GM20000 (cell line): ENCODE measurements at regions not wholly inside any gene's neighbourhood (a gene's known extent, or its start where the extent isn't known, plus 50 kb on each side); places are given as distances from the start of the nearest gene placed in this dataset.

Source experiments
- DNase-seq: peaks from one replicate; pipeline ENCODE4 v3.0.0; 2012; ENCODE audit warnings: low spot score
- TF ChIP-seq, protein P1 (sequence below): IDR thresholded peaks from 2 replicates; pipeline ENCODE4 v1.5.1; 2012; ENCODE audit warnings: mild to moderate bottlenecking, control low read depth; ENCODE audit errors: extremely low read depth, missing control alignments

DNA sequence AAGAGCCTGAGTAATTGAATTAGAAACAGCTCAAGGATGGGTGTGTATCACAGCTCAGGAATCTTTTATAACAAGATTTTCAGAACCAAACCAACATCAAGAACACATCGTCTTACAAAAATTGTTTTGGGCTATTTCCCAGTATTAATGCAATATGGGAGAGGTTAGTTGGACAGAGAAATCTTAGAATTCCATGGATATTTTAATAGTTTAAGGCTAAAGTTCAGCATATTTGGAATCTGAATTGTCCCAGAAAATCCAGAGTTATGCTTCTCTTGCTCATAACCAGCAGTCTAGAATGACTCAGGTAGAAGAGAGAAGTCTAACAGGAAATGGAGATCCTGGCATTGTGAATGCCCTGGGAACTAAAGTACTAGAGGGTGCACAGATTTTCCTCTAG is 74.6 kb downstream of the ADM start:
- no peak for DNase-seq
- TF ChIP-seq, protein P1, sequence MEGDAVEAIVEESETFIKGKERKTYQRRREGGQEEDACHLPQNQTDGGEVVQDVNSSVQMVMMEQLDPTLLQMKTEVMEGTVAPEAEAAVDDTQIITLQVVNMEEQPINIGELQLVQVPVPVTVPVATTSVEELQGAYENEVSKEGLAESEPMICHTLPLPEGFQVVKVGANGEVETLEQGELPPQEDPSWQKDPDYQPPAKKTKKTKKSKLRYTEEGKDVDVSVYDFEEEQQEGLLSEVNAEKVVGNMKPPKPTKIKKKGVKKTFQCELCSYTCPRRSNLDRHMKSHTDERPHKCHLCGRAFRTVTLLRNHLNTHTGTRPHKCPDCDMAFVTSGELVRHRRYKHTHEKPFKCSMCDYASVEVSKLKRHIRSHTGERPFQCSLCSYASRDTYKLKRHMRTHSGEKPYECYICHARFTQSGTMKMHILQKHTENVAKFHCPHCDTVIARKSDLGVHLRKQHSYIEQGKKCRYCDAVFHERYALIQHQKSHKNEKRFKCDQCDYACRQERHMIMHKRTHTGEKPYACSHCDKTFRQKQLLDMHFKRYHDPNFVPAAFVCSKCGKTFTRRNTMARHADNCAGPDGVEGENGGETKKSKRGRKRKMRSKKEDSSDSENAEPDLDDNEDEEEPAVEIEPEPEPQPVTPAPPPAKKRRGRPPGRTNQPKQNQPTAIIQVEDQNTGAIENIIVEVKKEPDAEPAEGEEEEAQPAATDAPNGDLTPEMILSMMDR = no peak

DNA sequence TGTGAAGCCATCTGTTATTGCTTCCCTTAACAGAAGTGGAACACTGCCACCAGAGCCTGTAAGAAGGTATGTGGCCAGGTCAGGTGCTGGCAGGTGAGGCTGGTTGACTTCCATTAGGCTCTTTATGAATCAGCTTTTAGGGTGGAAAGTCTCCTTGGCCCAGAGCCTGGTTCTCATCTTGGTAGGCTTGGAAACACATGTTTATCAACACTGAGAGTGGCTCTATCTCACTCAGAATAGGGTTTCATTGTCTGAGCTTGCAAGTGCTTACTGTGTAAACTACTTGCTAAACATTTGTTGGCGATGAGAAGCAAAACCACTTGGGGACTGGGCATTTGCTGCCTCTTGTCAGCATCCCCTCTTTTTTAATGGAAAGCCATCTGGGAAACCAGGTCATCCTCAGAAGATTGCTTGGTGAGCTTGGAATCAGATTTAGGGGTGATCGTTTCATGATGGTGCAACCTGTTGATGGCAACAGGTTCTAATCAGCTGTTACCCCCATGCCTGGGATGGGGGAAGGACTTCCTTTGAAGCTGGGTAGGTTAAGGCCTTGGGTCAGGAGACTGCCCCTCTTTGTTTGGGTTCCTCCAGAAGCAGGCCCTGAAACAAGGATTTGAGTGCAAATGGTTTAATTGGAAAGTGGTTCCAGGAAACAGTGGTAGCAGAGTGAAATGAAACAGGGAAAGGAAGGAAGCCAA is 75.0 kb upstream of the AMPD3 start:
- TF ChIP-seq, protein P1 = no peak
- DNase-seq = no peak

DNA sequence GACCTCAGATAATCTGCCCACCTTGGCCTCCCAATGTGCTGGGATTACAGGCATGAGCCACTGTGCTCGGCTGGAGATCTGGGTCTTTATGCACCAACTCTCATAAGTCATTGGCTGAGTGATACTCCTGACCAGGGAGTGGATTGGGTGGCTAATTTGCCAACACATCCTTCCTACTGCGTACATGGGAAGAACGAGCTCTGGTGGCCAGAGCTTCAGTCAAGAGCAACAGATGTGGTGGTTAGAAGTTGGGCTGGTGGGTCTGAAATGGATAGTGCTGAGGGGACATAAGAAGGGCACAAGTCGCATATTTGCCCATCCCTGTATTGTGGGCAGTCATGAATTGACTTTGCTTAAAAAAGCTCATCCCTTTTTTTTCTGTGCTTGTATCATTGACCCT is 74.1 kb upstream of the AMPD3 start:
- TF ChIP-seq, protein P1 = no peak
- no peak for DNase-seq

DNA sequence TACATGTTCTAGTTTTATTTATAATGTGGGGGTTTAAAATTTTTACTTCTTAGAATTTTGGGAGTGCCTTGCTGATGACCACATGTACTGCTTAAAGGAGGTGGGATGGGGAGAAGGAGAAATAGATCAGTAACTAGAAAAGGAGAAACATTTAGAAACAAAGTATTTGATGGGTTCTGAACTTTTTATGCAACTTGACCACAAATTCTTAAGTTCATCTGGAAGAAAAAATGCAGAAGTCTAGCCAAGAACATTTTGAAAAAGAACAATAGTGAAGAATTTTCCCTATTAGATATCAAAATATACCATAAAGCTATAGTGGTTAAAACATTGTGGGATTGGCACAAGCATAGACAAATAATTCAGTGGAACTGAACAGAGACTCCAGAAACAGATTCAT is 73.3 kb upstream of the AMPD3 start:
- TF ChIP-seq, protein P1 = no peak
- no peak for DNase-seq

DNA sequence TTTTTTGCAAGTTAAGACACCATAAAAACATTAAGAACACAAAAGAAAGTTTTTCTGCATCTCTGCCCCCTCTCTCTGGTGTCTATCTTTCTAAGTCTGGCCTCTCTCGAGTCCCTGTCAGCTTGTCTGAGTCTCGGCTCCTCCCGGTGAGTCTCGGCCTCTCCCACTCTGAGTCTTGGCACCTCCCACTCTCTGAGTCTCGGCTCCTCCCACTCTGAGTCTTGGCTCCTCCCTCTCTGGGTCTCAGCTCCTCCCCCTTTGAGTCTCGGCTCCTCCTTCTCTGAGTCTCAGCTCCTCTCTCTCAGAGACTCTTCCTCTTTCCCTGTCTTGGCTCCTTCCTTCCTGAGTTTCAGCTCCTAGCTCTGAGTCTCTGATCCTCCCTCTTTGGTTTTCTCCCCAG is 72.5 kb upstream of the AMPD3 start:
- DNase-seq = no peak
- TF ChIP-seq, protein P1 = no peak

DNA sequence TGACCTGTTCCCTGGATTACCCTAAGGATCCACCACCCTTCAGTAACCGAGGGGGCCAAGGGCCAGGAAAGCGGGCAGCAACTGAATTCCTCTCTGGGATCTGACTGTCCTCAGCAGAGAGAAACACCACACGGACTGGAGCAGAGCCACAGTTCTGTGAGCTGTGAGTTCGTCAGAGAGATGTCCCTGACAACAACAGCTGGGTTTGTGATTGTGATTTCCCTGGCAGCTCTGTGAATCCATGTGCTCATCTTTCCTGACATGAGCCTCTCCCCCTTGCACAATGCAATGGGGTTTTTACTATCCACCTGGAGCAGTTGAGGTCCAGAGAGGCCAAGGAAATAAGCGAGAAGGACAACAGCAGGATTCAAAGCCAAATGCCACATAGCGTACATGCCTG is 69.4 kb upstream of the AMPD3 start:
- TF ChIP-seq, protein P1 = no peak
- no peak for DNase-seq

DNA sequence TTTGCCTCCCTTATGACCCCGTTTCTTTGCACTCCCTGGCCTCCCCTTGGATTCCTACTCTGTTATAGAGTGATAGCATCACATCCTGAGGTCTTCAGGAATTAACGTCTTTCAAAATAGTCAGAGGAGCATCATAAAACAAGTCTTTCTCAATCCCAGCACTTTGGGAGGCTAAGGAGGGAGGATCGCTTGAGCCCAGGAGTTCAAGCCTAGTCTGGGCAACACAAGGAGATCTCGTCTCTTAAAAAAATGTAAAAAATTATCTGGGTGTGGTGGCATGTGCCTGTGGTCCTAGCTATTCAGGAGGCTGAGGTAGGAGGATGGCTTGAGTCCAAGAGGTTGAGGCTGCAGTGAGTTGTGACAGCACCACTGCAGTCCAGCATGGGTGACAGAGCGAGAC is 68.7 kb upstream of the AMPD3 start:
- TF ChIP-seq, protein P1 = no peak
- no peak for DNase-seq

DNA sequence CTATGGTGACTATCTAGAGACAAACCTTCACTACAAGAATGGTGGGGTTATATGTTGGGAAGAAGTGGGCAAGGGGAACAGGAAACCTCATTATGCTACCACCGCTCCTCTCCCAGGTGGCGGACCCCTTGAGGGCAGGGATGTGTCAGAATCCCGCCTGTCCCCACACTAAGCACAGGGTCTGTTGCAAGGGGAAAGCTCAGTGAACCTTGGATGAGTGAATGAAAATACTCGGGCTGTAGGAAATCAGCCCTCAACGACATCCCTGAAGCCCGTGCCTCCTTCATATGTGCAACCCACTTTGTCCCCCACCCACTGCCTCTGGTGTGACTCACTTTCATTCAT is 68.2 kb upstream of the AMPD3 start:
- DNase-seq = no peak
- TF ChIP-seq, protein P1 = no peak
